SH-SY5Y (cell line): ENCODE measurements at regions not wholly inside any gene's neighbourhood (a gene's known extent, or its start where the extent isn't known, plus 50 kb on each side); places are given as distances from the start of the nearest gene placed in this dataset.

Source experiments
- GATA2 ChIP-seq: IDR thresholded peaks from 2 replicates; pipeline ENCODE4 v1.6.1; 2011; ENCODE audit warnings: mild to moderate bottlenecking, low read depth, low read length
- GATA3 ChIP-seq: IDR thresholded peaks from 2 replicates; pipeline ENCODE4 v1.6.1; 2011; ENCODE audit warnings: low read depth, mild to moderate bottlenecking, low read length, moderate library complexity

- TF ChIP-seq GATA3 (no peak), GATA2 (no peak)
These were observed 61.5 kb upstream of the RAPGEF2 start for GRCh38 chr4:159041054-159042034.
